HG03442 (cell line): ENCODE measurements at regions not wholly inside any gene's neighbourhood (a gene's known extent, or its start where the extent isn't known, plus 50 kb on each side); places are given as distances from the start of the nearest gene placed in this dataset.
"Not testable (repeated sequence)": the region's sequence is repeated elsewhere in the genome, so short reads cannot be mapped to it uniquely, and the experiment has no call there.

Experiments
- ATAC-seq: cut with Tn5 transposase; IDR thresholded peaks from one replicate; pipeline ENCODE4 v1.9.1; 2021; ENCODE audit warnings: mild to moderate bottlenecking, moderate library complexity; ENCODE audit not compliant: unreplicated experiment

DNA sequence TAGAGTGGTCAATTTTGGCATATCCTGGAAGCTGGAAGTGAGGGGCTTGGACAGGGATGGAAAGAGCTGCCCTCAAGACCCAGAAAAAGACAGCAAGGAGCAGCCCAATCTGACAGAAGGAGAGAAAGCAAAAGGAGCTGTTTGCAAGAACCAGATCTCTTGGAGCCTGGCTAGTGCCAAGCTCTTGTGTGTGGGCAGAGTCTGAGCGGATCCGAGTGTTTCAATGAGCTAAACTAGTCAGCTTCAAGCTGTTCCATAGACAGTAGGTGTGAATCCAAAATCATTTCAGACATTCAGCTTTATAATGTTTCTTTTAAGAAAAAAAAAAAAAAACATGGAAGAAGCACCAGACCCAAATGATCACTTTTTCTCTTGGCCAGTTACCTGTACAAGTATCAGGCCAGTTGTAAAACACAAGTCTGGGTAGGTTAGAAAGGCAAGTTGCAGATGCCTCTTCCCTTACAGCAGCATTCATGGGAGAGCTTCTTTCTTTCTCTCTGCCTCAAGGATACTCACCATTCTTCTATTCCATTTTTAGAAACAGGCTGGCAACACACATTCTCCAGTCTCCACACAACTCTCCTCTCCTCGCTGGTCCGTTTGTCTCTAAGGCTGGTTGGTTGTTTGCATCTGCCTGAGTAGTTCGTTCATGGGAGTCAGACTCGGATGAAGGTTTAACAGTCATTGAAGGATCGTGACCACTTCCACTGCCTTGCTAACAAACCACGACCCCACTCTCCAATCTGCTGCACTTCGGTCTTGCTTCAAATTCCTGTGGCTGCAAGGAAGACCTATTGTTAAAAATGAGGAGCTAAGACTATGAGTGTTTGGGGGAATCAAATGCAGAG is 105.2 kb upstream of the GATB start:
- ATAC-seq = no peak

DNA sequence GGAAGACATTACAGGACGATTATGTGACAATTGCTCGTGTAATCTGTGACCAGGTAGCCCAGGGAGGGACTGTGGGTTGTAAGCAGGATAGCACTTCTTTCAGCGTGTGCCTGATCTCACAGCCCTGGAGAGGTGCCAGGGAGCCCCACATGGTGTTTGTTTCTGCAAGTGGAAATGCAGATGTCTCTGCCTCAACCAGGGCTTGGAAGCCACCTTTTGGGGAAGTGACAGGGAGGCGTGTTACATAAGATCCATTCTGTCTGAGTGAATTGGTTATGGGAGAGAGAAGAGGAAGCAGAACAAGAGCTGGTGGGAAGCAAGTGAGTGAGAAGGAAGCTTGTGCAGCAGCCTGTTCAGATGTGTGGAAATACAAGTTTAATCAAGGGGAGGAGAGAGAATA is 104.5 kb upstream of the GATB start:
- no peak for ATAC-seq

DNA sequence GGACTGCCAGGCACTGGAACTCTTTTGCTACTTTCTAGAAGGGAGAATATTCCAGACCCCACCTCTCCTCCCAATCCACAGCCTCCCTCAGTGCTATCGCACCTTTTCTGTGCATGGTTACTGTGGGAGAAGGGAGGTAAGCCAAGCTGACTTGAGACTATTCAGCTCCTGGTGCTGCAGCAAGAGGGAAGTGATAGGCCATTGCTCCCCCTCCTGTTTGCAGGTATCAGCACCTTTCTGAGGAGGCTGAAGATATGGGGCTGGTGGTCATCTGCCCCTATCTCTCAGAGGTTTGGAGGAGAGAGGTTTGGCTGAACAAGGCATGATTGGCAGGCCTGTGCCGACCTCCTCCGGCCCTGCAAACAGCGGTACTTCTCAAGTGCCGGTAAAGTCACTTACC is 103.3 kb upstream of the GATB start:
- ATAC-seq = no peak

DNA sequence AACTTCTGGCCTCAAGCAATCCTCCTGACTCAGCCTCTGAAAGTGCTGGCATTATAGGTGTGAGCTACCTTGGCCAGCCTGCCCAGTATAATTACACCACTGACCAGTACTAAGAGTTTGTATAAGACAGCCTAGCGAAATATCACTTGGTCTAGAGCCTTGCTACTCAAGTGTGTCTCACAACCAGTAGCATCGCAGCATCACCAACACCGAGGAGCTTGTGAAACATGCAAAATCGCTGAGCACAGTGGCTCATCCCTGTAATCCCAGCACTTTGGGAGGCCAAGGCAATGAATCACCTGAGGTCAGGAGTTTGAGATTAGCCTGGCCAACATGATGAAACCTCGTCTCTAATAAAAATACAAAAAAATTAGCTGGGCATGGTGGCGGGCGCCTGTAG is 102.0 kb upstream of the GATB start:
- ATAC-seq = no peak

DNA sequence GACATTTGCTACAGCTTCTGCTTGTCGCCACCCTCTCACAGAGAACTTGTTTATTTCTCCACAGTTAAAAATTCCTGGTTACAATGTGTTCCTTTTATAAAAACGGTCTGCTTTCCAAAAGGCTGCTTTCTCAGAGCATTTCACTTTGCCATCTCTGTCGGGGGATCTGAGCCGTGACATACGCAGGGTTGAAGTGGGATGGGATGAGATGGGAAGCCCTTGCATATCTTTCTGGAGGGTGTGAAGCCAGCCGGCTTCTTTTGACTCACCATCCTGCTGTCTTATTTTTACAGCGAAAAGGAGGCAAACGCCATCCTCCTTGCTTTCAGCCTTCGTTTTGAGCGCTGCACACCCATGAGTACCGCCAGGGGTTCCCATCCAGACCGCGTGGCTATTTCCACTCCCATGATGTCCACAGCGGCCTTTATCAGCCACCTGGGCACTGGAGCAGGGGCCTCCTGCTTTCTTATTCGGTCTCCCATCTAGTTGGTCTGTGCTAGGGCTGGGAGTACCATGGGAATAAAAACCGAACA is 99.8 kb upstream of the GATB start:
- ATAC-seq = no peak

DNA sequence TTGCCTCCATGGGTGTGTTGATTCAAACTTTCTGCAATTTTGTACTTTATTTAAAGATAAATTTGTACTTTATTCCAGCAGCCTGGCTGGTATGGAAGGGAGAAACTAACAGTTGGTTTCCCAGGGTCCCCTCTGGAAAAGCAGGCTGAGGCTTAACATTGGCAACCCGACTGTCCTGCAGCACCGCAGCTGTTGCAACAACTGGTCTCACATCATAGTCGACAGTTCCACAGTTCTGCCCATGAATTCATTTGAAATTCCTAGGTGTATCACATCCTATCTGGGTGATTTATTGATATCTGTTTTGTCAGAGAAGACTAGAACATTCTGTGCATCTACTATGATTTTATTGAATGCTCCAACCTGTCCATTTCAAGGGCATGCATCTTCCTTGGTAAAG is 98.8 kb upstream of the GATB start:
- ATAC-seq = no peak

DNA sequence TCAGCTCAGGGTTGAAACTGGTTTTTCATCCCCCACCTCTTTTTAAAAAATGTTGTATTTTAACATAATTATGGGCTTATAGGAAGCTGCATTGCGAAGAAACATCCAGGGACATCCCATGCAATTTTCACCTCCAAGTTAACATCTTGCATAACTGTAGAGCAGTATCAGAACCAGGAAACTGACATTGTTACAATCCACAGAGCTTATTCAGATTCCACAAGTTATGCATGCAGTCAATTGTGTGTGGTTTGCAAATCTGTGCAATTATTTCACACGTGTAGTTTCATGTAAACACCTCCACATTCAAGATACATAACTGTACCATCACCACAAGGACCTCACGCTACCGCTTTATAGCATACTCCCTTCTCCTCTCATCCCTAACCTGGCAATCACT is 97.5 kb upstream of the GATB start:
- no peak for ATAC-seq

DNA sequence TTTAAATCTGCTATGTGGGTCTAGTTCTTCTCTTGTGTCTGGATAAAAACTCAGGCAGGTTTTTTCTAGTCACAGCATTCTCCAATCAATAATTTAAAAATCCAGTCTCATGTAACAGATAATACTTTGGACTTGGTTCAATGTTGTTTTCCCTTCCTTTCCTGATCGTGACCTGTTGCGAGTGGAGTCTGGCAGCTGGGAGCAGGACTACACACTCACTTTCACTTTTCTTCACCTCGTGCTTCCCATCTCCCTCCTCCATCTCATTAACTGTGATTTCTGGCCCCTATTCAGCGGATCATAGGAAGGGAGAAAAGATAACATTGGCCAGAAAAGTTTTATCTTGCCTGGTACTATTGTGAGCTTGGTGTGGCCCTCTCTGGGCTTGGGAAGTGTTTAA is 96.6 kb upstream of the GATB start:
- ATAC-seq = no peak

DNA sequence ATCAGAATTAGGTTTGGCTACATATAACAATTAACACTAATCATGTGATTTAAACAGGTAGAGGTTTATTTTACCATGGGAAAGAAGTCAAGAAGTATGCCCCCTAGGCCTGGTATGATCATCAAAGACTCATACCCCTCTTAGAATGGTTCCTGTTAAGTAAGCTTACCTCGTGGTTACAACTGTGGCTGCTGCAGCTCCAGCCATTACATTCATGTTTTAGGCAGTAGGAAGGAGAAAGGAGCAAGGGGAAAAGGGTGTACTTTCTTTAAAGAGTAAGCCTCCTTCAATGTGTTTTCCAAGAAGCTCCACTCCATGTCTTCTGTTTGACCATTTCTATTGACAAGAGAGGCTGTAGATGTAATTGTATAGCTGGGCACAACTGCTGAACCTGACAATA is 94.9 kb upstream of the GATB start:
- no peak for ATAC-seq

DNA sequence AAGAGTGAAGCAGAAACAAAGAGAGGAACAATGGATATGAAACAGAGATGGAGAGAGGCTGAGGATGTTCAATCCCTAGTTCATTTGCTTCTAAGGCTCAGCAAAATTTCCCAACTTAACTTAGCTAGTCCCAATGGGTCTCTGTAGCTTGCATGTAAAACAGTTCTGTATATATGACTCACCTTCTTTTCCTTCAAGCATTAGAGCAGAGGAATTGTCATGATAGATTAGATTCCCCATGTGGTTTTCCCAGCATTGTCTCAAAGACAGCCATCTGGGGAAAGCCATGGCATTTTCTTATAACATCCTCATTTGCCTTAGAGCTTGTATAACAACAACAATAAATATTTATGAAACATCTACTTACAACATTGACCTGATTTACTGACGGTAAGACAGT is 93.9 kb upstream of the GATB start:
- no peak for ATAC-seq

DNA sequence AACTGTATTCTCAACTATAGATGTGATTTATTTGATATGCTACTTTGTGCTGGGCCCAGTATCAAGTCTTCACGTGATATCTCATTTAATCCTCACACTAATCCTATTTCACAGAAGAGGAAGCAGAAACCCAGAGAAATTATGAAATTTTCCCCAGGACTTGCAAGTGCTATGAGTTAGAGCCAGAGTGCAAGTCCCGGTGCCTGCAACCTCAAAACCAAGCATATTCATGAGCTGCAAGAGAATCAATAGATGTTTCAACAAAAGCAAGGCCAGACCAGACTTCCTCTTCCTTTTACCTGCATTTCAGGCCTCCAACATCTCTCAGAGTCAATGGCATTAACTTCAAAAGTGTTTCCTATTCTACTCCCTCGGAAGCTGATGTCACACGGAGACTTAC is 92.2 kb upstream of the GATB start:
- ATAC-seq = no peak

DNA sequence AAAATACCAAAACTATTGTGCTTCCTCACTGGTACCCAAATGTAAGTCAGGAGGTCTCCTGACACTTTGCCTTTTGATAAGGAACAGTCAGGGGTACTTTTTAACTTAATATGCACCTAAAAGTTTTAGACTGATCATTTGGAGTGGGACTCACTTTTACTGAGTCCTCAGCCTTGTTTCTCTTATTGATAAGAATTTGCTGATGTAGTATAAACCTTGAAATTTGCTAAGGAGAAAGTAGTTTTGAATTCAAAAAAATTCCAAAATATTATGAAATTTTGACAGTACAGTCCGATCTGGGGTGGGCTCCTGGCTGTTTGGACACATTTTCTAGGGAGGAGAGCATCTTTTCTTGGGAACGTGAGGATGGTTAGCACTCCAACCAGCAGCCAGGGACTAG is 91.4 kb upstream of the GATB start:
- no peak for ATAC-seq

DNA sequence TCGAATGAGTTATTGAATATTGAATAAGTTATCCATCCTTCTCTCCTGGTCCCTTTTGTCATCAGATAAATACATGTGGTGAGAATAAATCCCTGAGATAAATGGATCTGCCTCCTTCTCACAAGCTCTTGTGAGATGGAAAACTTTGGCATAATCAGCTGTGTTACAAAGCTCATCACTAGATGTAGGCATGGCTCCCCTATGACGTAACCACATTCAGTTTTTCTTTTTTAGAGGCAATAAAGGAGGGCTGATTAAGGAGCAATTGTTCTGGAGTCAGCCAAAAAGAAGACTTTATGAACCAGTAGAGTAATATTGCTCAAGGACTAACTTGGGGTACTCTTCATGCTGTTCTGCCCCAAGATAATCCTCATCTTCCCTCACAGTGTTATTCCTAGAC is 90.5 kb upstream of the GATB start:
- ATAC-seq = no peak

DNA sequence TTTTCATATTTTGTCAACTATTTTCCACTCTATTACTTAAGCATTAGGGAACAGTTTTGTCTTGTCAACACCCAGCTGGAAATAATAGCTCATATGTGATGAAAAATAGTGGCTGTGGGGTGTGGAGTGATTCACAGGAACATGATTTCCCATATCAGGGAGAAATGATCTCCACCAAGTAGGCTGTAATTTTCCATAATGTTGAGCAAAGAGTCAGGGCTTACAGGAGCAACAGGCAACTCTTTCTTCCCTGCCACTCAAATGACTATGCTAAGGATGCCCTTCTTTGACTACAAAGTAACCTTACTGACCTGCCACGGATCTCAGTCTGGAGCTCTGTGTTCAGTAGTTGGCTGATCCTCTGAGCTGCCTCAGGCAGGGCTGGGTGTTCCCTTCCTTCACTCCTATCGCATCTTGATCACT is 90.0 kb upstream of the GATB start:
- no peak for ATAC-seq

DNA sequence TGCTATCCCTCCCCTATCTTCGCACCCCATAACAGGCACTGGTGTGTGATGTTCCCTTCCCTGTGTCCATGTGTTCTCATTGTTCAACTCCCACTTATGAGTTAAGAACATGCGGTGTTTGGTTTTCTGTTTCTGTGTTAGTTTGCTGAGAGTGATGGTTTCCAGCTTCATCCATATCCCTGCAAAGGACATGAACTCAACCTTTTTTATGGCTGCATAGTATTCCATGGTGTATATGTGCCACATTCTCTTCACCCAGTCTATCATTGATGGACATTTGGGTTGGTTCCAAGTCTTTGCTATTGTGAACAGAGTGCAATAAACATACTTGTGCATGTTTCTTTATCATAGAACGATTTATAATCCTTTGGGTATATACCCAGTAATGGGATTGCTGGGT is 84.7 kb upstream of the GATB start:
- not testable (repeated sequence) for ATAC-seq

DNA sequence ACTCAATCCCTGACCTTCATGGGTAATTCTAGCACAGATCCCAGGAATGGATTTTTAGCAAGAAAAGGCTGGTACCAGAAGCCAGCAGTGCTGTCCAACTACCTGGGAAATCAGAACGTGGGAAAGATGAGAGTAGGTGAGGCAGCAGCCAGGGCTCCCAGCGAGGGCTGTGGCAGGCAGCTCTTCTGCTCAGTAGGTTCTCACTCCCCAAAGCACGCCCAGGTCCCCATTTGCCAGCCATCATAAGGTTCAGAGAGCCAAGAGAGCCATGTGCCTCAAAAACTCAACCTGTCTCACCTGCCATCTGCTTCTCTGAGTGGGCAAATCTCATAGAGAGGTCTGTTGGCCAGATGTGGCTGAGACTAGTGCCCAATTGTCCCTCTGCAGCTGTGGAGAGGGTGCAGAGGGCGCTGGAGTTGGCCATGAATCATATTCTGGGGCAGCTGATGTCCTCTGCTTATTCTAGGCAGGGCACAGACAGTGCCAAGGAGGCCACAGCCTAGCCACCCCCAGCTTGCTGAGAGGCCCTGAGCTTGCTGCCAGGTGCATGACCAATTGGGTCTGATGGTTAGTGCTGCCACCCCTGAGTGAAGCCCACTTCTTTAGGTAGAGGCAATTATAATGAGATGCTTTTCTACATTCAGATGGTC is 81.7 kb upstream of the GATB start:
- ATAC-seq = no peak

DNA sequence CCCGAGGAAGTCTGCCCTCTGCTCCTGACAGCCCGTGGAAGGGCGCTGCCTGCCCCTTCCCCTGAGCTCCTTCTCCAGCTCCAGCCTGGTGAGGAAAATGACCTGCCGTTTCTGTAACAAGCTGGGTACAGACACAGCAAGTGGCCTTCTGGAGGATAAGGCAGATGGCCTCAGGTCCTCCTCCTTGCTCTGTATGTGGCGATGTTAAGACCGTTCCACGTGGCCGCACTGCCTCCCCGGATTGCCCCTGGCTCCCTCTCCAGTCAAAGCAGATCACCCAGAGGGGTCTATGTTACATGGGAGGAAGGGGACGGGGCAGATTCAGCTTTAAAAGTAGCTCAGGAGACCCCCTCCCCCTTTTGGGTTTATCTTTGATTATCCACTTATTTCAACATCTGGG is 80.3 kb upstream of the GATB start:
- no peak for ATAC-seq

DNA sequence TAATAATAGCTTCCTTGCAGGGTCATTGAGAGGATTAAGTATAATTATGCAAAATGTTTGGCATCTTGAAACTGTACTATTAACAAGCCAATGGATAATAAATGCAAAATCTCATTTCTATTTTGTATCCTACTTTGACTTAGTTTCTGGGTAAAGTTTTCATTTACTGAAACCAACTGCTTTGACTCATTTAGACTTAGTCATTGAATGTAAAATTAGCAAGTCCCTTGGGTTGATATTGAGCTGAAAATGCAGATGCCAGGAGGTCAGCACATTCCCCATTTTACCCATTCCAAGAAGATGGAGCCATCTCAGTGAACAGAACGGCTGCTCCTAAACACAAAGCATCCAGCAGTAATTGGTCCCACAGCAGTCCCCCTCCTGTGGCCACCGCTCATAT is 74.7 kb upstream of the GATB start:
- ATAC-seq = no peak

DNA sequence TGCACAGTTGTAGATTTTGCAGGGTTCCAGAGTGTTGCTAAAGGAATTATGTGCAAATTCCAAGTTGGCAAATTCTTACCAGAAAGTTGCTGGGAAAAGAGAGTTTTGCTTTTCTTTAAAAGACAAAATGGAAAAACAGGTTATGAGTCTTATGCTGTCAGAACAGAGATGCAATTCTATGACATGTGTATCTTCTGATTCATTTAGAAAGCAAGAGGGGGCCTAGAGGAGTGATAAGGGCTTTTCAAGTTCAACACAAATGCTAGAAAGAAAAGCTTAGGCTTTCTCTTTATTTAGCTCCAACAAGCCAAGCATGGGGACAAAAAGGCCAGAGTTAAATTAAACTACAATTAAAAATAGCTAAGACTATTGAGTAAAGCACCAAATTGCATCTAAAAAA is 72.4 kb upstream of the GATB start:
- peak; percentile 63 for ATAC-seq

DNA sequence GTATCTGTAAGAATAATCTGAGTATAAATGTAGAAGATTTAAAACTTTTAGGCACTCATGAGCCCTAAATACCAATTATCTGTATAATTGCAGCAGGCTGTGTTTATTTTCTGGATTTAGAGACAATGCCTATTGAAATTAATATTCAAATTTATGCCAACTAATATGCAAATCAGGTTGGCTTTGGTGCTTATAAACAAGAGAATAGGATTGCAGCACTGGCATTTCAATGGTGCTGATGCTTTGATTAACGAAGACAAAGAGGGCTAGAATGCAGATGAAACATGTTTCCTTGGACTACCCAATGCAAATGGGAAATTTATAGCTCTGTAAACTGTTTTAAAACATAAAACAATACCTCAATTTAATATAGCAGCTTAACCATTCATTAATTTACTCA is 70.7 kb upstream of the GATB start:
- no peak for ATAC-seq

DNA sequence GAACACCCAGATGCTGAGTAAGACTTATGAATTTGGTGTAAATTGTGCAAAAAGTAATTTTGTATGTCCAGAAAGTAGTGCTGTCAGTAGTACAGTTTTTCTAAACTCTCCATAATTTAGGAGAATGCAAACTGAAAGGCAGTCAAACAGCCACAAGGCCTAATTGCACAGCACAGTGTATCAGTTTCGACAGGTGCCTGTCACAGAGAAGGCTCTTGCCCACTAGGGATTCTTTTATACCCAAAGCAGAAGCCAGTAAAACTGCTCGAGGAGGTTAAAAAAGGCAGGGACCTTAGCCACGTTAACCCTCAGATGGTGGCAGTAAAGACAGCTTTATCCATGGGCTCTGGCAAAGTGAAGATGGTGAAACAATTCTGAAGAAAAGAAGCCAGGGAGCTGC is 69.4 kb upstream of the GATB start:
- no peak for ATAC-seq

DNA sequence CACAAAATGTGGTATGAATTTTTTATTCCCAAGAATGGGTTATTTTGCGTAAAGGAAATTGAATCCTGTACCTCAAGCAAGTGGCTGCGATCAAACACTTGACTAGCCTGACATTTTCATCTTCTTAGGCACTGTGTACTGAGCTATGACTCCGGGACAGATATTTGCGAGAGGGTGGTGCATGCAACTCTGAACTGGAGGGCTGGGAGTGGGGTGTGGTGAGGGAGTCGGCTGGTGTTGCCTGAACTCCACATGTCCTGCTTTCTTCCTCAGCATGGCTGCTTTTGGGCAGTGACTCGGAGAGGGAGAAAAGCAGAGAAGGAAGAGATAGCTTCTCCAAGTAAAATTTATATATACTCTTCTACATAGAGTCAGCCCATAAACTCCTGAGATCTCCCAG is 68.5 kb upstream of the GATB start:
- no peak for ATAC-seq
